ENCODE measurements at regions not wholly inside any gene's neighbourhood (a gene's known extent, or its start where the extent isn't known, plus 50 kb on each side); places are given as distances from the start of the nearest gene placed in this dataset.

- TF ChIP-seq POLR2A (IDR thresholded peaks at IDR 0.05) (no peak), CTCF (IDR thresholded peaks at IDR 0.05) (no peak), EP300 (IDR thresholded peaks at IDR 0.05) (no peak)
- no peak overlapping the region for H3K27ac ChIP-seq
- H3K27me3 ChIP-seq, result no peaks in the 10 kb centered on the region
- H3K36me3 ChIP-seq, result no peaks in the 10 kb centered on the region
- H3K9me3 ChIP-seq, result no peaks in the 10 kb centered on the region
- DNase-seq, result no peak
- H3K4me3 ChIP-seq, result no peak overlapping the region
- intact Hi-C loops (cut with DNase I), result loop anchor here in 2 of 4 donors (10.0 kb wide), 3 partner anchors 139 to 469 kb away; no protein-coding TSS in a partner anchor
- WGBS, 3 donors, result 21 to 38% (median 30%) methylated on average over 1 of the region's 1 CpG
- H3K4me1 ChIP-seq (ENCODE audit: insufficient read depth), result no peaks in the 10 kb centered on the region
Observed at GRCh38 chr12:63064080-63064479, 86.9 kb downstream of the AVPR1A start.

- Histone ChIP-seq H3K27ac (no peak overlapping the region), H3K36me3 (no peaks in the 10 kb centered on the region), H3K4me1 (ENCODE audit: insufficient read depth) (no peaks in the 10 kb centered on the region), H3K9me3 (no peaks in the 10 kb centered on the region), H3K27me3 (no peaks in the 10 kb centered on the region), H3K4me3 (no peak overlapping the region)
- no peak for TF ChIP-seq CTCF (IDR thresholded peaks at IDR 0.05)
- TF ChIP-seq POLR2A (IDR thresholded peaks at IDR 0.05), result no peak
- no peak for TF ChIP-seq EP300 (IDR thresholded peaks at IDR 0.05)
- intact Hi-C loops (cut with DNase I), result no loop called here
- DNase-seq, result no peak
Observed at GRCh38 chr12:63056649-63057048, 94.4 kb downstream of the AVPR1A start.

- H3K36me3 ChIP-seq, result no peaks in the 10 kb centered on the region
- no peaks in the 10 kb centered on the region for H3K27me3 ChIP-seq
- TF ChIP-seq CTCF (IDR thresholded peaks at IDR 0.05) (no peak), EP300 (IDR thresholded peaks at IDR 0.05) (no peak), POLR2A (IDR thresholded peaks at IDR 0.05) (no peak)
- H3K4me3 ChIP-seq, result no peak overlapping the region
- no peaks in the 10 kb centered on the region for H3K9me3 ChIP-seq
- DNase-seq, result no peak
- intact Hi-C loops (cut with DNase I), result no loop called here
- H3K27ac ChIP-seq, result no peak overlapping the region
- H3K4me1 ChIP-seq (ENCODE audit: insufficient read depth), result no peaks in the 10 kb centered on the region
Observed at GRCh38 chr12:63052696-63053095, 98.3 kb downstream of the AVPR1A start.

- DNase-seq, result no peak
- Histone ChIP-seq H3K4me3 (no peak overlapping the region), H3K27me3 (no peaks in the 10 kb centered on the region), H3K27ac (no peak overlapping the region), H3K36me3 (no peaks in the 10 kb centered on the region), H3K4me1 (ENCODE audit: insufficient read depth) (no peaks in the 10 kb centered on the region), H3K9me3 (no peaks in the 10 kb centered on the region)
- intact Hi-C loops (cut with DNase I), result no loop called here
- 0 to 1% (median 0%) methylated on average over 1 of the region's 1 CpG for WGBS, 3 donors
- TF ChIP-seq POLR2A (IDR thresholded peaks at IDR 0.05) (no peak), CTCF (IDR thresholded peaks at IDR 0.05) (no peak), EP300 (IDR thresholded peaks at IDR 0.05) (no peak)
Observed at GRCh38 chr12:63047146-63047545, 103.9 kb downstream of the AVPR1A start.

Data from ovary (tissue), 7 donors.